DMS79 (cell line): ENCODE measurements at regions not wholly inside any gene's neighbourhood (a gene's known extent, or its start where the extent isn't known, plus 50 kb on each side); places are given as distances from the start of the nearest gene placed in this dataset.

ENCODE experiments used
- DNase-seq: peaks from one replicate; lab custom pipeline; 2025; lab: John Stamatoyannopoulos, UW

DNA sequence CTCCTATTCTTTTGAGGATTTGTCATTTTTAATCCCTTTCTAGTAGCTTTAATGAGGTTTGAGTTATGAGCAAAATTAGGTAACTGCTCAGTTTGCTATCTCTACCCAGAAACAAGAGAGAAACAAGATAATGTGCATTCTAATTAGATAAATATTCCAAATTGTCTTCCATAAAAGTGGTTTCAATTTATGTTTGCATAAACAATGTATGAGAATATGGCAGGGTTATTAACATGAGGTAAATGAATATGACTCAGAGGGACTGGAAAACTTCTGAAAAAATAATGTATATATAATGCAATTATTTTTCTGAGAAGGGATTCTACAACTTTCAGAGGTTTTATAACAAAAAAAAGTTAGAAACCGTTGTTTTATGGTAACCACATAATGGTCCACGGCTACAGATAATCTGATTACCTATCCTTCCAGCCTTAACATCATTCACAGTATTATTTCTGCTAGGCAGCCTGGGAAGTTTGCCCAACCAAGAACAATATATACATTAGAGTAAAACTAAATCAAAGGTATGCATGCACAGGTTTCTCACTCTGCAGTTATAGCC, 101.2 kb downstream of the CRPPA start:
- DNase-seq: no peak

DNA sequence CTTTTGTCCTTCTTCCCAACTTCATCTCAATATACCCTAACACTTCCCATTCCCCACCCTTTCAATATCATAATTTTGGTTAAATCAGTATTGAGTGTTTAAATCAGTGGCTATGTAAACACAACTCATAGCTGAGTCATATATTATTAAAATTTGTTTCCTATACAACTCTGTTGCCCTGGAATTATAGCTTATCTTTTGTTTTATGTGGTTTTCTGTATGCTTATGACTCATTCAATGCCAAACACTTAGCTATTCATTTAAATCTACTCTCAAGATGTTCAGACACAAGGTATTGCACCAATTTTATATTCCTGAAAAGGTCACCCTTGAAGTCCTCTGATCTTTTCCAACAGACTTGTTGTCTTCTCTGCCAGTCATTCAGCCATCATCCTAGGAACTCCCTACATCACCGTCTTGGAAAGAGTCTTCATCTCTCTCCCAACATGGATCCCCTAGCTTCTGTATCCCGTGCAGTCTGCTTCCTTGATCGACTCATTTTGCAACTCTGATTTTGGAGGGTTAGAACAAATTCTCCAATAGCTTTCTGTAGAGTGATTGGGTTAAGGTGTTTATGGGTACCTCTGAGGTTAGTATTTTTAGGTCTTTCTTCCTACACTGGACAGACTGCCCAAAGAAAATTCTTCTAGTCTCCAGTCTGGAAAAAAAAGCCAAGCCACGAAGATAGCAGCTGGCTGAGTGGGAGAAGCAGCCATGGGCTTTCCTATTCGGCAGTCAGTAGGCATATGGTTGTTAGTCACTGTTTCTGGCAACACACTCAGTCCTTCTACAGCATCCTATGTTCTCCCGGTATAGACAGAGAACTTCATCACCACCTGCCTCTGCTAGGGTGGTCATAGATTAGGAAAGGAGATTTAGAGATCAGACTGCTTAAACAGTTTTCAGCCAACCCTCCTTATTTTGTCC, 102.1 kb downstream of the CRPPA start:
- DNase-seq: no peak

DNA sequence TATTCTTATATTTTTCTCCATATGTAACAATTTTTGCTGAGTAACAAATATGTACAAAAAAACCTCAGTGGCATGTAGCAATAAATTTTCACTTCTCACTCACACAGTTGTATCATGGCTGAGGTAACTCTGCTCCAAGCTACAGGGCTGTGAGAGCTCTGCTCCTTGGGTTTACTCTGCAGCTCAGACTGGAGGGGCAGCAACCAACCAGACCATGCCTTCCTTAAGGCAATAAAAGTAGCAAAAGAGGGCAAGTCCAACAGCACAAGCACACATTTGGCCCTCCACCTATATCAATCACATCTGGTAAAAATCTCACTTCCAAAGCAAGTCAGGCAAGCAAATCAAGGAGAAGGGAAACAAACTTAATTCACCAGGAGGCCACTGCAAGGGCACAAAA, 102.9 kb downstream of the CRPPA start:
- no peak for DNase-seq

- no peak for DNase-seq
Measured at GRCh38 chr7:16317406-16317805, 103.9 kb downstream of the CRPPA start.

- no peak for DNase-seq
Measured at GRCh38 chr7:16315280-16315679, 106.1 kb downstream of the CRPPA start.

DNA sequence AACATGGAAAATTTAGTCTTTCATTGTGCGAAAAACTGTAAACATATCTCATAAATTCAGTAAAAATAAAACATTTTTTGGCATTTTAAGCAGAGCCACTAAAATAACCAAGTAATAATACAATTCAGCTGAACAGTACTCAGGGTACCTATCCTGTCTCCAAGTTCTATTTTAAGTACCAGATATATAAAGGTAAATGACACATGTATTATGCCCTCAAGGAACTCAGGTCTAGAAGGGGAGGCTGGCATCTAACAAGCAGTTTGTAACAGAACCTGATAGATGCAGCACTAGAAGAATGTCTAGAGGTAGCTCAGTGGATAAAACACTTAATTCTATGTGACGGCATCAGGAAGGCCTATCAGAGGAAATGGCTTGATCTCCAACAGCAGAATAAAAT, 112.2 kb downstream of the CRPPA start:
- no peak for DNase-seq

DNA sequence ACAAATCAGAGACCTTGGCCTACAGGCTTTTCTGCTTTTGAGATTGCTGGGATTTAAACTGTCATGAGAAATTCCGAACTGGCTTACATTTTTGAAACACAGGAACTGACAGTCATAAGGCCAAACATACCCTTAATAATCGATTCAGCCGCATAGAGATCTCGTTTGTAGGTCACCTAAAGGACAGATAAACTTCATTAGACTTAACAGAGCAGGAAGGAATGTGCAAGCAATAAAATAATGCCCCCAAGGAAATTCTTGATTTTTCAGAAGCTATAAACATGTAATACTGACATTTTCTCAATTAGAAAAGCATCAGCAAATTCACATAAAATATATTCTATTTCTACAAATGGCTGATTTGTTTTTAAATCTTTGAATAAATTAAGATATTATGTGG, 120.0 kb downstream of the CRPPA start:
- no peak for DNase-seq

DNA sequence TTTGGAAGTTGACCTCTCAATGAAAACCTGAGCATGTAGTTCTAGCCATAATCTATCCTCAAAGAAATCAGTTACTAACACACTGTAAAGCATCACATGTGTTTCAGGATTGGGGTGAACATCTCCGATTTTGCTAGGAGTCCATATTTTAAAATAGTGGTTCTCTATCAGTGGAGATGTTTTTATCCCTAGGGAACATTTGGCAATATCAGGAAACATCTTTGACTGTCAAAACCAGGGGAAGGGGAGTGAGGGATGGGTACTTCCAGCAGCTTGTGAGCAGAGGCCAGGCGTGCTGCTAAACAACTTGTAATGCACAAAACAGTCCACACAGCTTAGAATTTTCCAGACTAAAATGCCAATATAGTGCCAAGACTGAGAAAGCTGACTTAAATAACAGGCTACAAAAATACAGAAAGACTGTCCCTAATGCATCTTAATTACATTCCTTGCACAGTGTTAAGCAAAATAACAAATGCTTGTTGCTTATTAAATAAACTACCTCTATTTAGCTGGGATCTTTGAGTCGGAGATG, 120.9 kb downstream of the CRPPA start:
- no peak for DNase-seq

DNA sequence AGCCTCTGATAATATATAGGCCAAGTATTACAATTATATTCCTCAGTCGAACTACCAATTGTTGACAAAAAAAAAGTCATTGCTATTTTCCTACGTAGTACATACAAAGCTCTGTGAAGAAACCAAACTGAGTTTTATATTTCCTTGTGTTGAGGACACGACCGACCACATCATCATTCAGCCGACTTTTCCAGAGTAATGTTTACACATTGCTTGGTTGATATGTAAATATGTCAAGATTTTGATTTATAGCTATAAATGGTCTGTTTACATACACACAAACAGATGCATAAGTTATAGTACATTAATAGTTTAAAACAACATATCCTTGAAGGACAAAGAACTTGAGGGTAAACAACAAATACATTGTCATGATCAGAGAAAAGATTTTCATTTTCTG, 121.5 kb downstream of the CRPPA start:
- DNase-seq: no peak

DNA sequence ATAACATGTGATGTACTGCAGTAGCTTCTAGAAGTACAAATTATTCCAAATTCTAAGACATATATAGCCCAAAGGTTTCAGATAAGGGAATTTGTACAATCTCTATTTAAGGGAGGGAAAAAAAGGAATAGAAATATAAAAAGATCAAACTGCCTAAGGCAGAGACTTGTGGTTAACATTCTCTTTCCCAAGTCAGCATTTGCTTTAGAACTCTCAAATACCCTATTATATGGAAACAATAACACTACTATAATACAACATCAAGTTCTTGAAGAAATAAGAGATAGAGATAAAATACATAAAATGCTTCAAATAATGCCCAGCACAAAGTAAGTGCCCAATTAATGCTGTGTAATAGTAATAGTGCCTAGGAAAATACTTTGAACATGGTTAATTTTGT, 123.1 kb downstream of the CRPPA start:
- no peak for DNase-seq

DNA sequence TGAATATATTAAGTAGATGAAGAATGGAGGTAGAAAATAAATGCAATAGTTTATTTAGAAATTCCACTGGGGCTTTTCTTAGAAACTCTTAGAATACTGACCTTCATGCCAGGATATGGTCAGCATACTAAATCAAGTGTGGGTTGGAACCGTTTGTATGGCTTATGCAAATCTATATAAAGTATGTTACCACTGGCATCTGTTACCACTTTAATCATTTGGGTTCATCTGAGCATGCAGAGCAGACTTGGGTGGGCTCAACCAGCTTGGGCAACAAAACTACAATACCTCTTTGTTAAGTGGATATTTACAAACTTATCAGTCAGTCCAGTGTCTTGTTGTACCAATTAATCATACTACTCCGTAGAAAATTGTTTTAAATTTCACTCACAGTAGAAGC, 125.8 kb downstream of the CRPPA start:
- no peak for DNase-seq

- no peak for DNase-seq
Measured at GRCh38 chr7:16293669-16294425, 127.5 kb downstream of the CRPPA start.

- DNase-seq: no peak
Measured at GRCh38 chr7:16284581-16284980, 136.8 kb downstream of the CRPPA start.

GRCh38 chr7:16278167-16278787, 143.1 kb downstream of the CRPPA start:
- no peak for DNase-seq

DNA sequence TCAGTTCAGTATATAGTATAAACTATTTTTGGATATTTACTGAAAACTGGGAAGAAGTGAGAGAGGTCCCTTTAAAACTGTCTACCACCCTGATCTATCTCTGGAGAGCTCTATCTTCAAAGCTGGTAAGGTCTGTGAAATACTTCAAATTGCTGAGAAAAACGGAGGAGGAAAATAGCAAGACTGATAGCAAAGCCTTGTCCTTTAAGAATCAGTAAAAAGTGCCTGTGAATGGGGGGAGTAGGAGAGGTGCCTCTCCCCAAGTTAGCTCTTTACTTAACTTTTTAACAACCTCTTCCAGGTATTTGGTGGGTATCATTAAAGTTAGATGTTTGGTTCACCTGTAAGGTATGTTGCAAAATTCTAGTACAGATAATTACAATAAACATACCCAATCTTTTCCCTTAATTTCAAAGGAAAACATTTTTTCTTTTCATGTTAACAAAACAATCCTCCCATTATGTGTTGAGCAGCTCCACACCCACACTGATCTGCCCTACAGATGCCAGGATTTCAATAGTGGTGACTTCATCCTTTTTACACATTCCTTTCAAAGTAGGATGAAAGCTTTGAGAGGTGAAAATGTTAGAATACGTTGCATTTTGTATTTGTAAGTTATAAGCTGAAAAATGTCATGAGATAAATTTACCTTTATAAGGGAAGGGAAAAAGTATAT, 149.2 kb downstream of the CRPPA start:
- no peak for DNase-seq

GRCh38 chr7:16271355-16271915, 149.9 kb downstream of the CRPPA start:
- DNase-seq: no peak

GRCh38 chr7:16270844-16271243, 150.5 kb downstream of the CRPPA start:
- no peak for DNase-seq

DNA sequence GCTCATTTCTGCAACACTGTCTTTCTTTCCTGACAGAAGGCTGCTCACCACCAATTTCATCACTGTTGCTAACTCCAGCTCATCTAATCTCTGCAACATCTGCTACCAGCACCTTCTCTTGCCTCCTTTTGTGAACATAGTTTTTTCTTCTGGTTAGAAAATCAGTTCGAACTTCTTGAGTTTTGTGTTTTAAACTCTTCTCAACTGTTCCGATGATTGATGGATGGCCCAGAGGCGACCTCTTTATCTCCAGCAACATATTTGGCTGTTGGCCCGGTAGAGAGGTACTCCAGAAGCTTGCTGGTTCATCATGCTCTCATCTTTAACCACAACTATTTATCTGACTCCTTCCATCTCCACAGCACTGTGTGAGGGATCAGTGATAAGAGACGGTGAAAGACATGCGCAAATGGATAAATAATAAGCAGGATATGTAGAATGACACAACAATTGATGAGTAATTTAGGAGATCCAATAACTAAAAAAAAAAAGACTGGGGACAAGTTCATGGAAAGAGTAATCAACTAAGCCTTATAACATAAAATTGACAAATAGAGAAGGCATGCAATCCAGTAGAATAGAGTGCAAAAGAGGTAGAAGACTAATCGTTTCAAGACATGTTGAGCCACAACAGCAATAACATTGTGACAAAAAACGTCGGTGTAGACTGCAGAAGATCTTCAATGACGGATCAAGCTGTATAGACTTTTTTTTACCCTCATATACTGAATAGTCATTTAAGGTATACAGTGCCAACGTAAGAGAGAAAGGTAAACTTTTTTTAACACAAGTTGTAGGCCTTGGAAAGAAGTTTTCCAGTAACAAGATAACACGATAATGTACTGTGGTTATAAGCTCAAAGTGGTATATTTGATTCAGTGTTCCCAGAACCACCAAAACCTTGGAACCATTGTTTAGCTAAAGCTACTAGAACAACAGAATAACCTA, 152.2 kb downstream of the CRPPA start:
- DNase-seq: no peak

- no peak for DNase-seq
Measured at GRCh38 chr7:16267953-16268820, 153.2 kb downstream of the CRPPA start.
